Spinal cord (tissue), 9 donors: ENCODE measurements at regions not wholly inside any gene's neighbourhood (a gene's known extent, or its start where the extent isn't known, plus 50 kb on each side); places are given as distances from the start of the nearest gene placed in this dataset.

Experiments
- DNase-seq, 6 donors: peaks; one replicate each; pipeline versions ENCODE4 v3.0.0 to v3.0.0-alpha.2; 2013 to 2015; ENCODE audit warnings: low spot score in 6 of 6, low read depth in 4 of 6
- H3K27ac ChIP-seq: one replicate; pipeline ENCODE4 v1.5.1; 2013; ENCODE audit warnings: low read depth, low read length, control low read depth
- H3K27me3 ChIP-seq: one replicate; pipeline ENCODE4 v1.6.1; 2013; ENCODE audit warnings: low read length; ENCODE audit not compliant: control insufficient read depth, insufficient read depth
- H3K36me3 ChIP-seq: one replicate; pipeline ENCODE4 v1.6.1; 2013; ENCODE audit warnings: low read length; ENCODE audit not compliant: control insufficient read depth, insufficient read depth
- H3K4me1 ChIP-seq: one replicate; pipeline ENCODE4 v1.6.1; 2013; ENCODE audit warnings: low read length; ENCODE audit not compliant: control insufficient read depth, insufficient read depth
- H3K4me3 ChIP-seq: one replicate; pipeline ENCODE4 v1.5.1; 2013; ENCODE audit warnings: low read depth, low read length, control low read depth
- H3K9me3 ChIP-seq: one replicate; pipeline ENCODE4 v1.6.1; 2013; ENCODE audit warnings: low read length; ENCODE audit not compliant: control insufficient read depth, insufficient read depth
- WGBS: methylation state at CpG from one replicate; pipeline ENCODE4 v1.1.5; 2013; ENCODE audit warnings: missing lambda C conversion rate; ENCODE audit not compliant: insufficient coverage; 5-methylcytosine and 5-hydroxymethylcytosine counted together
- donor health status: healthy.

DNA sequence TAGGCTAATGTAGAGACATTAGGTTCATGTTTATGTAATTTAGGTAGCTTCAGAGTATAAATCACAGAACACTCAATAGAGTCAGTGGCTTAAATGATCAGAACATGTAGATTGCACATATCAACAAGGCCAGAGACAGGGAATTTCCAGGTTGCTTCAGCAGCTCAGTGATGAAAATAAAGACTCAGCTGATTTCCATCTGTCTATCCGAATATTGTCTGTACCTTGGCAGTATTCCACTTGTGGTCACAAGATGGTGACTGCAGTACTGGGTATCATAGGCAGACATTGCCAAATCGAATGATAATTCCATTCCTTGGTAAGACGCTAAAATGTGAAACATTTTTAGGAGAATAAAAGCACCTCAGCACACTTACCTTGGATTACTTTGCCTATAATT is 702.2 kb downstream of the MAT2B start:
- H3K27ac ChIP-seq: no peak overlapping the region
- 82% methylated on average over 2 of the region's 3 CpGs for WGBS
- H3K9me3 ChIP-seq: no peaks in the 10 kb centered on the region
- no peaks in the 10 kb centered on the region for H3K36me3 ChIP-seq
- H3K27me3 ChIP-seq: no peaks in the 10 kb centered on the region
- DNase-seq: no peak
- H3K4me1 ChIP-seq: no peaks in the 10 kb centered on the region
- H3K4me3 ChIP-seq: no peak overlapping the region

DNA sequence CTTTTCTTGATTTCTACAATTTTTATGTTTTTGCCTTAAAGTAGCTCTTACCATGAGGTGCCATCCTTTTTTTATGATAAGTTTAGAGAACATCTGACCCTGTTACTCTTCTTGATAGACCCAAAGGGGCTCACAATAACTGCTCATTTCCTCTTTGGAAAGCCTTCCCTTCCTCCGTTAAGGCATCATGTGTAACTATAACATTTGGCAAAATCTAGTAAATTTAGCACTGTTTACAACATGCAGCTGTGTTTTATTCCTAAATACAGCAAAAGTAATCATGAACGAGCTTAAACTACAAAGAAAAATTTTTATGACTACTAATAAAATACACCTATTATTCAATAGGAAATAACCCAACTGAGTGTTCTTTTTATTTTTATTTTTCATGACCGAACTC is 705.1 kb downstream of the MAT2B start:
- WGBS: no CpG with 5 or more reads among the region's 3 CpGs

DNA sequence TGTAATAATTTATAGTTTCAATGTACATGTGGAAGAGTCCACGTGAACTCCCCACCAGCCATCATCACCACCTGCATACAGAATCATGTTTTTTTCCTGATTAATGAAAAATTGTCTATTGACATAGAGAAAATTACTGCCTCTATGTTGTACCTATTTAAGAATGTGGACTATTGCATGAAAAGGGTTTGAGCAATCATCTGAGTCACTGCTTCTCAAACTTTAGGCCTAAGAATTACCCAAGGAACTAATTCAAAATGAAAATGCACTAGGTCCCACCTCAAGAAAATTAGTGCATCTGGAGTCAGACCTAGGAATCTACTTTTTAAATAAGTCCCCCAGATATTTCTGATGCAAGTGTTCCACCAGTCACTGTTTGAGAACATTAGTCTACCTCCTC is 709.3 kb downstream of the MAT2B start:
- Histone ChIP-seq H3K4me3 (no peak overlapping the region), H3K9me3 (no peaks in the 10 kb centered on the region), H3K4me1 (no peaks in the 10 kb centered on the region), H3K36me3 (no peaks in the 10 kb centered on the region), H3K27ac (no peak overlapping the region), H3K27me3 (no peaks in the 10 kb centered on the region)
- DNase-seq: no peak
- WGBS: no CpG with 5 or more reads among the region's 1 CpG

More for the DNA sequence above, 705.1 kb downstream of the MAT2B start:
- Histone ChIP-seq H3K4me1 (no peaks in the 10 kb centered on the region), H3K27me3 (no peaks in the 10 kb centered on the region), H3K36me3 (no peaks in the 10 kb centered on the region), H3K9me3 (no peaks in the 10 kb centered on the region), H3K27ac (no peak overlapping the region), H3K4me3 (no peak overlapping the region)
- DNase-seq: no peak

DNA sequence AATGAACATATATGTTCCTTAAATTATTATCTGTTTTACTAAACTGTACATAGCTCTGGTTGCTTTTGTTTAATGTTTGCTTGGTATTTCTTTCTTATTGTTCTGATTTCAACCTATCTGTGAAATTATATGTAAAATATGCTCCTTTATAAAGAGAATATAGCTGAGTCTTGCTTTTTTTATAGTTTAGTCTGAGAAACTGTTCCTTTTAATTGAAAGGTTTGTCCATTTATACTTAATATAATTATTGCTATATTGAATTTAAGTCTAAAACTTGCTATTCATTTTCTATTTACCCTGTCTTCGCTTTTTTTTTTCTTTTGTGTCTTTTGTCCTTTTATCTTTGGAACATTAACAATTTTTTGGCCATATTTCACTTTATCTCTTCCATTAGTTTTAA is 712.0 kb downstream of the MAT2B start:
- no CpG with 5 or more reads among the region's 1 CpG for WGBS
- Histone ChIP-seq H3K9me3 (no peaks in the 10 kb centered on the region), H3K27me3 (no peaks in the 10 kb centered on the region), H3K36me3 (no peaks in the 10 kb centered on the region), H3K4me3 (no peak overlapping the region), H3K4me1 (no peaks in the 10 kb centered on the region), H3K27ac (no peak overlapping the region)
- DNase-seq: no peak

DNA sequence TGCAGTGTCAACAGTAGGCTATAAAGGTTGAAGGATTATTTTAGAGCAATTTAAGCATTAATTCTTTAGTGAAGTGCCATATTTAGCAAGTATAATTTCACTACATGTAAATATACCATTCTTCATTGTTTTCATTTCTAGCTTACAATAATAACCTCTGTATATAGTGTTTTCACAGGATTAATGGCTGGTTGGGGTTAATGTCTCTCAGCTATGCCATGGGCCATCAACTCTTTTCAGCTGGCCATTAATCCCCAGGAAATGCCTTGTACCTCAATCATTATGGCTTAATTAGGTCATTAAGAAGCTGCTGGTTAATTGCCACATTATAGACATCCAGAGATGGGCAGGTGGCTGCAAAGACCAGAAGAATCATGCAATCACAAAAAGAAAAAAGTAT is 715.1 kb downstream of the MAT2B start:
- H3K27me3 ChIP-seq: no peaks in the 10 kb centered on the region
- H3K36me3 ChIP-seq: no peaks in the 10 kb centered on the region
- no peaks in the 10 kb centered on the region for H3K9me3 ChIP-seq
- no peak overlapping the region for H3K27ac ChIP-seq
- no peaks in the 10 kb centered on the region for H3K4me1 ChIP-seq
- peak in 1 of 6 donors; percentile 52 for DNase-seq
- no peak overlapping the region for H3K4me3 ChIP-seq

DNA sequence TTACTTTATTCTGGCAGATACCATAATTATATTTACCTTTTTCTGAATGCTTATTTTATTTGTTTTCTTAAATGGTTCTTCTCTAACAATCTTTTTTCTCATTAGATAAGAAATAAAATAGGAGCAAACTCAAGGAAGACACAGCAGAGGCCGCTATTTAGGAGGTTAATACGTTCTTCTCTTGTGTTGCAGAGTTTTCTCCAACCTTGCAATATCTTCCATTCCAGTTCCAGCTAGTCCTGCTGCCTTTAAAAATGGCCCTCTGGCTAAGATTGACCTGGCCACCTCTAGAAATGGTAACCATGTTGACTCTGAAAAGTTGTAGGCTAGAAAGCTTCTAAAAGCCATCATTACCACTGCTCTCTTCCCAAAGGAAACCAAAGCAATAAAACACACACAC is 718.8 kb downstream of the MAT2B start:
- H3K4me3 ChIP-seq: no peak overlapping the region
- H3K27ac ChIP-seq: no peak overlapping the region
- DNase-seq: no peak
- no peaks in the 10 kb centered on the region for H3K4me1 ChIP-seq
- no peaks in the 10 kb centered on the region for H3K36me3 ChIP-seq
- no peaks in the 10 kb centered on the region for H3K27me3 ChIP-seq
- no CpG with 5 or more reads among the region's 2 CpGs for WGBS
- H3K9me3 ChIP-seq: no peaks in the 10 kb centered on the region

DNA sequence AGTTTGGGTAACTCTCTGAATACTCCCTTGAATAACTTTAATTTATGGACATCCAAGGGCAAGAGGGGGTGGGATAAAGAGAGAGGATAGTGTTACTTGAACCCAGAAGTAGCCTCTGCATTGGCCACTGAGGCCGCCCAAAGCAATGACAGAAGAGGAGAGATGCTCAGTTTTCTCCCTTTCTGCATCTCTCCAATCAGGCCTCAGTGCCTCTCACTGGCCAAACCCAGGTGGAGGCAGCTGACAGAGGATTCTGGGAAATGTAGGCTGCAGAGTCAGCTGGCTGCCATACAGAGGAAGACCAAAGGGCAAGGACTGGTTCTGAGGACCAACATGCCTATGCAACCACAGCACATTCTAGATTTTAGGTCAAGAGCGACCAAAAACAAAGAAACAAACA is 719.4 kb downstream of the MAT2B start:
- WGBS: no CpG with 5 or more reads among the region's 2 CpGs
- no peak overlapping the region for H3K4me3 ChIP-seq
- H3K27me3 ChIP-seq: no peaks in the 10 kb centered on the region
- no peaks in the 10 kb centered on the region for H3K36me3 ChIP-seq
- DNase-seq: no peak
- H3K9me3 ChIP-seq: no peaks in the 10 kb centered on the region
- no peak overlapping the region for H3K27ac ChIP-seq
- H3K4me1 ChIP-seq: no peaks in the 10 kb centered on the region

DNA sequence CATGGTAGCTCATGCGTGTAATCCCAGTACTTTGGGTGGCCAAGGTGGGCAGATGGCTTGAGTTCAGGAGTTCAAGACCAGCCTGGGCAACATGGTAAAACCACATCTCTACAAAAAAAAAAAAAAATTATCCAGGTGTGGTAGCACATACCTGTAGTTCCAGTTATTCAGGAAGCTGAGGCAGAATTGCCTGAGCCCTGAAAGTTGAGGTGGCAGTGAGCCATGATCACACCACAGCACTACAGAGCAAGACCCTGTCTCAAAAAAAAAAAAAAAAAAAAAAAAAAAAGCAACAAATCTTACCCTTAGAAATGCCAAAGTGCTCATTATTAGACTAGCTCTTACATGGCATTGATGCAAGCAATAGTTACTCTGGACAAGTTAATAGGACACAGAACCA is 724.9 kb downstream of the MAT2B start:
- Histone ChIP-seq H3K27ac (no peak overlapping the region), H3K9me3 (no peaks in the 10 kb centered on the region), H3K27me3 (no peaks in the 10 kb centered on the region), H3K4me1 (no peaks in the 10 kb centered on the region), H3K36me3 (no peaks in the 10 kb centered on the region), H3K4me3 (no peak overlapping the region)
- DNase-seq: no peak
- WGBS: no CpG with 5 or more reads among the region's 1 CpG

DNA sequence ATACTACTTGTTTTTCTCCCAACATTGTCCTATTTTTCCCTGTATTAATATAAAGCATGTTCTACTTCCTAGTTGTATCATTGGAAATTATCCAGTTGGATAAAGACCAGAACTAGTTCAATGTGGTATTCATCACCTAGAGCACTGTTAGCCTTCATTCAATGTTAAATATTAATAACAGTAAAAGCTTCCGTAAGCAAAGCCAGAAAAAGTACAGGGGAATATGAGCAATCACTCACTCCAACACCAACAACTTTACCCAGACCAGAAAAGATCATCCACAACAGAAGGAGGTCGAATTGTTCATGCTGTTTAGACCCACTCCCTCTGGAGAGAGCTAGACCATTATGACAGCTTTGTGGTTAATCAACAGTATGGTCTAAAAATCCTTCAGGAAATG is 728.4 kb downstream of the MAT2B start:
- no CpG with 5 or more reads among the region's 2 CpGs for WGBS
- no peaks in the 10 kb centered on the region for H3K4me1 ChIP-seq
- DNase-seq: peak in 2 of 6 donors; percentile 33 to 42
- no peak overlapping the region for H3K27ac ChIP-seq
- H3K9me3 ChIP-seq: no peaks in the 10 kb centered on the region
- H3K36me3 ChIP-seq: no peaks in the 10 kb centered on the region
- no peaks in the 10 kb centered on the region for H3K27me3 ChIP-seq
- no peak overlapping the region for H3K4me3 ChIP-seq

DNA sequence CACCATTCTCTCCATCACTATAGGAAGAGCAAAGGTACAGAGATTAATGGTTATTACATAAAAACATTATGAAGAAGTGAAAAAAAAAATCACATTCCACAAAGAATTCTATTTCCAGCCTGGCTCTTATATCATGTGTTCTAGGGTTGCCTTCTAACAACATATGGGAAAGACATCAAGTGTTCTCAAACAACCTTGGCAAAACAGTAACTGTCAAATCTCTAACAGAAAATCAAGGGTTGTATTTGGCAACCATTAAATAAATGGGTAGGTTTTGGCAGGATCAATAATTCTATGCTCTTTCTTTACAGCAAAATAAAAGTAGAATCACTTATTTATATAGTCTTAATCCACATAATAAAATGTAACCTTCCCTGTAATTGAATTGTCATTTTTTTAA is 728.9 kb downstream of the MAT2B start:
- peak in 1 of 6 donors; percentile 77 for DNase-seq

More for the DNA sequence above, 728.9 kb downstream of the MAT2B start:
- no peak overlapping the region for H3K27ac ChIP-seq
- no peaks in the 10 kb centered on the region for H3K36me3 ChIP-seq
- no peaks in the 10 kb centered on the region for H3K27me3 ChIP-seq
- no peaks in the 10 kb centered on the region for H3K4me1 ChIP-seq
- H3K9me3 ChIP-seq: no peaks in the 10 kb centered on the region
- H3K4me3 ChIP-seq: no peak overlapping the region
